ENCODE measurements at regions not wholly inside any gene's neighbourhood (a gene's known extent, or its start where the extent isn't known, plus 50 kb on each side); places are given as distances from the start of the nearest gene placed in this dataset.
"Not testable (repeated sequence)": the region's sequence is repeated elsewhere in the genome, so short reads cannot be mapped to it uniquely, and the experiment has no call there.

DNA sequence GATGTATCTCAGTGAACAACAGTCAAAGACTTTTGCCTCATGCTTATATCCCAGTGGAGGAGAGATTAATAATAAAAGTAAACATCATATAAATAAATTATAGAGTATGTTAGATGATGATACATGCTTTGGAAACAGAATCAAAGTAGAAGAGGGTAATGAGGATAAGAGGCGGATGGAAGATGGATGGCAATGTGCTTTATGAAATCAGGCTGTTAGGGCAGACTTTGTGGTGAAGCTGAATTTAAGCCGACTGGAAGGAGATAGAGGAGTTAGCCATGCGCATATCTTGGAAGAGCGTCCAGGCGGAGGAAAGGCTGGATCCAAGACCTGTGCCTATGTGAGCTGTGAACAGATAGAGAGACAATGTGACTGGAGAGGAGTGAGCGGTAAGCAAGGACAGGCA is 74.9 kb upstream of the GUCY1A1 start:
- DNase-seq (ENCODE audit: low read depth), result no peak

DNA sequence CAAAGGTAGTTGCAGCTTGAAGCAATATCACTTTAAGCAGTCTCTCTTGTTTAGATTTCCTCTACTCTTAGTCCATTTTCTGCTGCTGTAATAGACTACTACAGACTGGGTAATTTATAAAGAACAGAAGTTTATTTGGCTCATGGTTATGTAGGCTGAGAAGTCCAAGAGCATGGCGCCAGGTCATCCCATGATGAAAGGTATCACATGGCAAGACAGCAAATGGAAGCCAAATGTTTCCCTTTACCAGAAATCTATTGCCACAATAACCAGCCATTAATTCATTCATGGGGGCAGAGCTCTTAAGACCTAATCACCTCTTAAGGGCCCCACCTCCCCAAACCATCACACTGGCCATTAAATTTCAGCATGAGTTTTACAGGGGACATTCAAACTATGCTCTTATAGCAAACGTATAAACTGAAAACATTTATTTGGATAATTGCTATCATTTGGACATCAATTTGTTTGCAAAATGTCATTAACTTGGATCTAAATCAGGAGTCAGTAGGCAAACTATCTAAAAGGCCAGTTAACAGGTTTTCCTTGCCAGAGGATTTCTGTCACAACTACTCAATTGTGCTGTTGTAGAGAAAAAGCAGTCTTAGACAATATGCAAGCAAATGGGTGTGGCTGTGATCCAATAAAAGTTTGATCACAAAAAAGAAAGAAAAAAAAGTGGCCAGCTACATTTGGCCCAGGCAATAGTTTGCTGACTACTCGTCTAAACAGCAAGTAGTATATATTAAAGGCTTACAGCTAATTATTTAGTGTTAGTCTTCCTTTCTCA is 75.7 kb upstream of the GUCY1A1 start:
- DNase-seq (ENCODE audit: low read depth), result no peak

DNA sequence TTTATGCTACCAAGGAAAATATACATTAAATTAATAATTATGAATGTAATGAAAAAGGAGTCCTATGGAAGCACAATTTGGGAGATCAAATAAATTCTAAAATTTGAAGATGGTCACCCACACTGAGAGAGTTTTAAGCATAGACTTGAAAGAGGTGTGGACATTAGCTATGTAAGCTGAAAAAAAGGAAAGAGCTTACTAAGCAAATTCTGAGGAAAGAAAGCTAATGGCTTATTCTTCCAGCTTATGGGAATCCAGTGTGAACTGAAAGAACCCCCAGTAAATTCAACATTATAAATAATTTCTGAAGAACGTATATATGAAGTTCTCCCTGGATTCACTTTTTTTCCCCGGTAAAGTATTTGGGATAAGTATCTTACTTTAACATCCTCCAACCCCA is 78.2 kb upstream of the GUCY1A1 start:
- no peak for DNase-seq (ENCODE audit: low read depth)

DNA sequence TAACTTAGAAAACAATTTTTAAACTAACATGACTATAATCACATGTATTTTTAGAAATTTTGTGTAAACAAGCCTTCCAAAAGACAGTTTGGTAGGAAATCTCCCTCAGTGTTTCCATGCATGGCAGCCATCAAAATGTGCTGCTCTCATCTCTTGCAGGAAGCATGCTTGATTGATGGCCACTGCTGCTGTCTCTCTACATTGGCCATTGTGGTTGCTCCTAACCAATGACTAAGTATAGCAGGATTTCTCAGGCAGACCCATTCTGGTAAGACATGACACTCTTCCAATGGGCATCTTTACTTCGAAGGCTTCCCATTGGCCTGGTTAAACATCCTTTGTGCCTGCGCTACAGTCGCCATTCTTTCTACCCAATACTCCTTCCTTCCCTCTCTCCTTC is 78.9 kb upstream of the GUCY1A1 start:
- no peak for DNase-seq (ENCODE audit: low read depth)

DNA sequence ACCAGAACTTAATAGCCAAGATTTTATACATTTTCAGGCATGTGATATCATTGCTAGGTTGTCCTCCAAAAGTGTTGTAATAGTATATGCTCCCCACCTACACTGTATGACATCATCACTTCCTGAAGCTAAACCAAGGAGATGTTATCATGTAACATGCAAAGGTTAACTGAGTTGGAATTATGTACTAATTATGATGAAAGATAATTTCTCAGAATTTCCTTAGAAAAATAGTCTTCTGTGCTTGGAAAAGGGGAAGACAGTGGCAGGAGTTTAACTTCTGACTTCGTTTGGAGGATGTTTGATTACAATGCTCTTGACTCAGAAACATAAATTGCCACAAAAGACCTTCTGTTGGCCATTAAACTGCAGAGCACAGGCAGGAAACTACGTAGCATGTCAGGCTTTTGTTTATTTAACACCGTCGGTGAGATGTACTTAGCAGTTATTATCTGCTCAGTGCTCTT is 83.6 kb upstream of the GUCY1A1 start:
- no peak for DNase-seq (ENCODE audit: low read depth)

DNA sequence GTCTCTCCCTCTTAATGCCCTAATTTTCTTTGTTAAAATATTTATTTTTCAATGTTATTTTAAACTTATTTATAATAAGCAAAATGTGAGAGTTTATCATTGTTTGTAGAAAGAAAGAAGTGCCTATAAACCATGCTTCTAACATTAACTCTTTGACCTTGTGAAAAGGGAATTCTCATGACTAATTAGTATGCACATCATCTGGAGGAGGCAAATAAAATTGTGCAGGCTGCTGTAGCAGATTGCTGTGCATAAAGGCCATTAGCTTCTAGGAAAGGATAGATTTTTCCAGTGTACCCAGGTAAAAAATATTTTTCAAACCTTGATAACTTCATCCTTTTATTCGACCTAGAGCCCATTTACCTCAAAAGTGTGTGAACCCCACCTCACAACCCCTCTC is 84.6 kb upstream of the GUCY1A1 start:
- DNase-seq (ENCODE audit: low read depth), result no peak

DNA sequence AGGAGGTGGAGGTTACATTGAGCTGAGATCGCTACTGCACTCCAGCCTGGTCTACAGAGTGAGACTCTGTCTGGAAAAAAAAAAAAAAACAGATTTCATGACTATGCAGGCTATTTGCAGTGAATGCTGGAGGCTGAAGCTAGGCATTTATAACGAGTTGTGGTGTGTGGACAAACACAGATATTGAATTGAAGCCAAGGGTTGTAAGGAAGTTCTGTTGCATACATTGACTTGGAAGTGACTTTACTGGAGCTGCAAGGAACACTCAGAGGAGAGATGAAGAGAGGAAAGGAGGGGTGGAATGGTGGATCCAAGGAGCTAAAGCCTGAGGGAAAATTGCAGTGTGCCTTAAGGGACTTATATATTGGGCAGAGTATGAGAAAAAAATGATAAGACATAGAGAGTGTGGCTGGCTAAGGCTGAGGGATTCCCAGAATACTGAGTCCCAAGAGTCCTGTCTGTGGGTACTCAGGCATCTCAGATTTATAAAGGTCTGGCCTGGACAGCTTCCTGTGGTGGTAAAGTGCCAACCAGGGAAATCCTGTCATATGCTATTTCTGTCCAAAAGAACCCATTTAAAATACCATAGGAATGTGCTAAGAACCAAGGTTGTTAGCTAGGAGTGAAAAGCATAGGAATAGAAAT is 87.8 kb upstream of the GUCY1A1 start:
- DNase-seq (ENCODE audit: low read depth), result no peak

DNA sequence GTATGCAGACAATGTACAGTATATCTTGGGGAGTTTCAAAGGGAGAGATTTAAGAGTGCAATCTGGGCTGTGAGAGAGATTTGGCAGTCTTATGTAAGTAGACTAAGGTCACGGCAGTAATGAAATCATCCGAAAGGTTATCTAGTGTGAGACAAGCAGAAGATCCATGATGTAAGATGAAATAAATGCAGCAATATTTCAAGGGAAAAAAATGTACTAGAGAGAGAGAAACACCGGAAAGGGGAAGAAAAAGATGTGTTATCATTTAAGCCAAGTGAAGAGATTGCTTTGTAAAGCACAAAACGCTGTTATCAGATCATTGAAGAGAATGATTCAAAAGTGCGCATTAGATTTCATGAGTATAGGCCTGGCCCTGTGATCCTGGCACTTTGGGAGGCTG is 88.4 kb upstream of the GUCY1A1 start:
- DNase-seq (ENCODE audit: low read depth), result no peak

DNA sequence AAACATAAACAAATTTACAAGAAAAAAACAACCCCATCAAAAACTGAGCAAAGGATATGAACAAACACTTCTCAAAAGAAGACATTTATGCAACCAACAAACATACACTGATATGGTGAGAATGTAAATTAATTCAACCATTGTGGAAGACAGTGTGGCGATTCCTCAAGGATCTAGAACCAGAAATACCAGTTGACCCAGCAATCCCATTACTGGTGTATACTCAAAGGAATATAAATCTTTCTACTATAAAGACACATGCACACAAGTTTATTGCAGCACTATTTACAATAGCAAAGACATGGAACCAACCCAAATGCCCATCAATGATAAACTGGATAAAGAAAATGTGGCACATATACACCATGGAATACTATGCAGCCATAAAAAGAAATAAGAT is 92.3 kb upstream of the GUCY1A1 start:
- DNase-seq (ENCODE audit: low read depth), result not testable (repeated sequence)

DNA sequence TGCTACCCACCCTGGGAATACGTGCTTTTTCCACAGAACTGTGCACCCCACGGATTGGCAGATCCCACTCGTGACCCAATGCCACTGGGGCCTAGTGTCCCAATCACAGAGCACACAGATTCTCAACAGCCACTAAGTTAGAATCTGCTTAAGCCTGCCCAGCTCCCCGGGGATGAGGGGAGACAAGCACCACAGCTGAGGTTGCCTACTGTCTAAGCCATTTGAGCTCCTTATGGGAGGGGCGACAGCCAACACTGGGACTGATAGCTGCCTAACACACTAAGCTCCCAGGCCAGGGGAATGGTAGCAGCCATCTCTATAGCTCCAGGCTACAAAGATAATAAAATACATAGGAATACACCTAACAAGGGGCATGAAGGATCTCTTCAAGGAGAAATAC is 93.5 kb upstream of the GUCY1A1 start:
- no peak for DNase-seq (ENCODE audit: low read depth)

DNA sequence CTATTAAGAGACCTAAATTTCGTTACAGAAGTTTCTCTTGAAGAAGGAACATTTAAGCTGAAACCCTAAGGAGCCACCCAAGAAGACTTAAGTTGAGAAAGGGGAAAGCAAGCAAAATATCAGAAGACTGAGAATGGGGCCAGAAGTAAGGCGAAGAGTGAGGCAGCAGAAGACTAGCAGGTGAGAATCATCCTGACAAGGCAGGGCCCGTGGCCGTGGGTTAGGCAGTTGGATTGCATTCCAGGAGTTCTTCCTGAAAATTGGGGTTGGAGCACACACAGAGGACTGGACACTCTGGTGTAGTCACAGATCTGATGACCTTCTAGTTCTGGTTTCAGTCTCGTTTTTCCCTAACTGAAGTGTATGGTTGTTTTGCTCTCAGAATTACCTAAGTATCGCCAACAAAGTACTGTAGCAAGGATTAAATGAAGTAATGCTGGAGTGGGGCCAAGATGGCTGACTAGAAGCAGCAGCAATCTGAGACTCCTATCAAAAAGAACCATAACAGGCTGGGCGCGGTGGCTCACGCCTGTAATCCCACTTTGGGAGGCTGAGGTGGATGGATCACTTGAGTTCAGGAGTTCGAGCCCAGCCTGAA is 94.4 kb upstream of the GUCY1A1 start:
- DNase-seq (ENCODE audit: low read depth), result no peak

DNA sequence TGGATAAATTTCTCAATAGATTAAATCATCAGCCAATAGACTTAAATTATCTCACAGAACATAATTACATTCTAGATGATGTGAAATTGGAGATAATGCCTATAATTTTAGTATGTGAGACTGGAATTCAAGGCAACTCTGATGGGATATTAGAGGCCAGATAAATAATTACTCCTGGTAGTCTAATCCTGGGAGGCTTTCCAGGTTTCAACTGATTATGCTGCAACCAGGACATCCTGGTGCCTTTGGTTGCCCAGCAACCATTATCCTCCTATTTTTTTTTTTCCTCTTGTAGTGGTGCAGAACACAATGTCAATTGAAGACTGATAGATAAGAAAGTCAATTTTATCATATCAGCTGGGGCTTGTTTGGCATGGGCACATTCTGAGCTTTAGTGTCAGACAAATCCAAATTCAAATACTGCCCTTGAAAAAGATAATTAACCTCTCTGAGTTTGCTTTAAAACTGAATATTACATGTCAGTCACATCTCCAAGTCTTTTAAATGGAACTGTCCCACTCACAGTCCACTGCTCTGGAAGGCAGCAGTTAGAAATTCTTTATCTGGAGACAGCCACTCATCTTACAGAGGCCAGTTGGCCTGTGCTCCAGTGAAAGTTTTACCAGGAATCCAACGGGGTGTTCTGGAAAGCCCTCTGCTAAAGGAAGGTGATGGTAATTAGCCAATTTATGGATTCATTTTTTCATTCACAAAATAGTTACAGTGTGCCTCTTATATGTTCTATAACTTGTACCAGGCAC is 95.3 kb upstream of the GUCY1A1 start:
- DNase-seq (ENCODE audit: low read depth), result no peak

DNA sequence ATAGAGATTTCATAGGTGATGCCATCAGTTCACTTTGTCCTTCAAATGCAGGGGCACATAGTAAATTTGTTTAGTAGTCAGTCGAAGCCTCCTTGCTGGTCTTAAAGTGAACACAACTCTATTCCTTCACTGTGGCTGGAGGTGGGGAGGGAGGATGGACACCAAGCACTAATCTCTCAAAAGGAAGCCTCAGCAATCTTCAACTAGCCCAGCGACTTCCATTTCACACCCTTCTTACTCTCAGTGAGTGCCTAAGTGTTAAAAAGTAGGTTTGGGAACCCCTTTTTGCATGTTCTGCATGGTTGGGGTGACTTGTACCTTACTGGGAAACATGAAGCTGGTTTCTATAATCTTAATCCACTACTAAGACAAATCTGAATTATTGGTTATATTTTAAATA is 96.0 kb upstream of the GUCY1A1 start:
- no peak for DNase-seq (ENCODE audit: low read depth)

DNA sequence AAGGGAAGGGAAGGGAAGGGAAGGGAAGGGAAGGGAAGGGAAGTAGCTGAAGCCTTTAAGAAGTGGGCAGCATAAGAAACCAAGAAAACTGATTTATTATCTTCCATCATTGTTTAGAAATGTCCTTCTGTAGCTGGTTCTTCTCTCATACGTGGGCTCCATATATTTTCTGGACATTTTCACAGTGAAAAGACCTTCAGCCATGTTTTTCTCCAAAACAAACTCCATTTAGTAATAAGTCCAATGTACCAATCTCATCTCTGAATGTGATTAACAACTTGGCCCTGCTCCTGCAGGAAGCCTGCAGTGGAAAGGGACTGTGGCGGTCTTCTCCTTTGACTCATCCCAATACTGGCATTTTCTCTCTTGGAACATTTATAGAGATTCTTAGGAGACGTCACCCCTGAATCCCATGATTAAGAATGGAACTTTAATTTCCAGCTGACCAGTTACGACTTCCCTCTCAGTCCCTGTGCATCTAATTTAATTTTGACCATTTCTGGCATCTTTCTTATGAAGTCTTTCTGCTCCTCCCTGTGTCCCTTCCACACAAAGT is 96.6 kb upstream of the GUCY1A1 start:
- no peak for DNase-seq (ENCODE audit: low read depth)

DNA sequence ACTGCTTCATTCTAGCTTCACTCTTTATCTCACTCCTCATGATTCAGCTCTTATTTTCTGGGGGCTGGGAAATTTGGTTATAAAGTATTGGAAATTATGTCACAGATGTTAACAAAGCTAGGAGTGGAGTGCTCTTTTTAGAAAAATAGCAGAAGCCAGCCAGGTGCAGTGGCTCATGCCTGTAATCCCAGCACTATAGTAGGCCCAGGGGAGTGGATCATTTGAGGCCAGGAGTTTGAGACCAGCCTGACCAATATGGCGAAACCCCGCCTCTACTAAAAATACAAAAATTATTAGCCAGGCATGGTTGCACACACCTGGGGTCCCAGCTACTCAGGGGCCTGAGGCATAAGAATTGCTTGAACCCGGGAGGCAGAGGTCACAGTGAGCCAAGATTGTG is 97.2 kb upstream of the GUCY1A1 start:
- no peak for DNase-seq (ENCODE audit: low read depth)

DNA sequence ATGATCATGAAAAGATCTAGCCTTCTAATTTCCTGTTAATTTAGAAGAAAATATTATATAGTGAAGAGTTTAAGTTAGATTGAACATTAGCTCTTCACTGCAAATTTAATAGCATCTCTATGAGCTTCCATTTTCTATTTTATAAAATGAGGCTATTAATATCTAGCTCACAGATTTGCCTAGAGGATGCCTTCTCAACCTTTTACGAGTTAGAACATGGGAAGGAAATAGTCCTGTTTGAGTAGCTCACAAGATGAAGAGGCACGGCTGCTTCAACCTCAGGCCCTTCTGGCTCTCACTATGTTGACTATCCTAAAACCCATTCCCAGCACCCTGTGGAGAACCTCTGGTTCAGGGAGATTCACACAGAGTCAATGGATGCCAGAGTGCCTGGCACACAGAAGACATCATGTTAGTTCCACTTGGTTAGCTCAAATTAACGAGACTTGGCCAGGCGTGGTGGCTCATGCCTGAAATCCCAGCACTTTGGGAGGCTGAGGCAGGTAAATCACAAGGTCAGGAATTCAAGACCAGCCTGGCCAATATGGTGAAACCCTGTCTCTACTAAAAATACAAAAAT is 97.9 kb upstream of the GUCY1A1 start:
- no peak for DNase-seq (ENCODE audit: low read depth)

DNA sequence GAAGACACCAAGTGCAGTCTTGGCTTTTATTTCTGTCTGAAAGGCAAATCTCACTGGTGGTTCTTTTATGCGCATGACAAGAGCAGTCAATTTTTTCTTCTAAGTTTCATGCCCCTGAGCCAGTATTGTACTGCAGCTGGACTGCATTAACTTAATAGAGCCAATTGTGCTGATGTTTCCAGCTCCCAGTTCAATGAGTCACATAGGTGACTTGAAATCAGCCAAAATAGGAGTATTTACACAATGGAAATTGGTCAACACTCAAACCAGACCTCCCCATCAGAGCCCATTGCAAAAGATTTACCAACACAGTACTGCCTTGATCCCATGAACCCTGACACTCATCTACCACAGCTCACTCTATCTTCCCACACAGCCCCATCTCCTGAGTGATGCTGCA is 100.3 kb upstream of the GUCY1A1 start:
- DNase-seq (ENCODE audit: low read depth), result no peak

DNA sequence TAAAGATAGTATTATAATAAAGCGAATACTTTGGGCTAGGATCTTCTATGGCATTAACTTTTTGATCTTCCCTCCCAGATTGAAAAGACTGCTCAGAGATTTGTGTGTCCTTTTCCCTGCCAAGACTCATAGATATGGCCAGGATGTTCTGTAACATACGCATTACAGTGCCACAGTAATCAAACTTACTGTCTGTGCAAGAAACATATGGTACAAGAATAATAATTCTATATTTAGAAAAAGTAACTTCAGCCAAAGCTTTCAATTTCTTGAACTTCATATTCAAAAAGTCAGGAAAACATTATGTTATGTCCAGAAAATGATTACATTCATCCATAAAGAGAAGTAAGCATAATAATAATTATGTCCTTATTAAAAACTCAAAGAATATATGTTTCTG is 100.9 kb upstream of the GUCY1A1 start:
- no peak for DNase-seq (ENCODE audit: low read depth)

DNA sequence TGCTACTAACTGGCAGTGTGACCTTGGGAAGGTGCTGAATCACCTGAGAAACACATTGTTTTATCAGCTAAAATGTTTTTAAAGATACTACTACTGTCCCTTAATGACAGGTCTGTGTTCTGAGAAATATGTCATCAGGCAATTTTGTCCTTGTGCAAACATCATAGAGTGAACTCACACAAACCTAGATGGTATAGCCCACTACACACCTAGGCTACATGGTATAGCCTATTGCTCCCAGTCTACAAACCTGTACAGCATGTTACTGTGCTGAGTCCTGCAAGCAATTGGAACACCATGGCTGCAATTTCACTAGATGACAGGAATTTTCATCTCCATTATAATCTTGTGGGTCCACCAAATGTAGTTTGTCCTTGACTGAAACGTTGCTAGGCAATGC is 101.3 kb upstream of the GUCY1A1 start:
- no peak for DNase-seq (ENCODE audit: low read depth)

DNA sequence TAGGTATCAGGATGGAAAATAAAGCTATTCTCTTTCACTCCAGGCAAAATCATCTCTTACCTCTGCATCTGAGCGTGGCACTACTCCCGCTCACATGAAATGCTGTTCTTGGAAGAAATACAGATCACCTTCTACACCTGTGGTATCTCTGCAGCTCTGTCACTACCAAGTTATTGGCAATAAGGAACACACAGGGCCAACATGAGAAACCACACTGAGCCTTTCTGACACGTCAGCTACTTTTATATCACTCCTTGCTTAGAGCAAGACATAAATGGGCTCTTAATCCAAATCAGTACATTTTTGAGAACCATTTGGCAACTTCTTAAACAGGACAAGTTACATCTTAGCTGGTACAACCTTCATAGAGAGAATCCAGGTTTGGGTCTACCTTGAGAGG is 101.8 kb upstream of the GUCY1A1 start:
- DNase-seq (ENCODE audit: low read depth), result no peak

DNA sequence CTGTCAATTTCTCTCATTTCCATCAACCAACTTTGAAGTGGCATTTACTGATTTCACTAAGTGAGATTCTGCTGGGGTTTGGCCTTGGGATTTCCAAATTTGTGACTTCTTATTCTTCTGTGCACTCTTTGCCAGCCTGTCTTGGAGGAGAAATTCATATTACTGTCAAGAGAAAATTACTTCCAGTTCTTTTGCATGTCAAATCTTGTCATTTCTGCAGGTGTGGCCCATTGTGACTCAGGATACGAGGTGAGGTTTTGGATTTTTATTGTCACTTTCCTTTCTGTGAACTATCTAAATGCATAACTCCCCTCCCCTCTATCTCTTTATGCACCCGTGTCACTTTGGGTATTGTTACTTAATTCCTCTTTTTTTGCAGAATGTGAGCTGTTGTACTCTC is 102.6 kb upstream of the GUCY1A1 start:
- no peak for DNase-seq (ENCODE audit: low read depth)

DNA sequence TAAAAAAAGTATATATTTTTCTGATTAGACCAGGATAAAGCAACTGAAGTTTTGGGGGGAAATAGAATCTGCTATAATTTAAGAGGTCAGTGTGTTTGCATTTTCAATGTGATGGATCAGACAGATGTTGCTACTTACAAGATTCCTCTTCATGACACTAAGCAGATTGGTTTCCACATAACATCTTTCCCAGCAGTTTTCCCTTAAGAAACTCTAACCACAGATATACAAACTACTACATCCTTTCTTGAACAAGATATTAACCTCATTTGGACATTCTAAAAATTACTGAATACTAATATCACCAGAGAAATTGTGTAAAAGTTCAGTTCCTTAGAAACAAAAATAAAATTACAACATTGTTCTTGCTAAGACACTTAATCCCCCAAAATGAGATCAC is 106.7 kb upstream of the GUCY1A1 start:
- DNase-seq (ENCODE audit: low read depth), result no peak

All from stimulated activated CD8-positive, alpha-beta memory T cell treated with anti-CD3 and anti-CD28 coated beads, Interleukin-7, amount 100 ng/mL, for 24 hours (primary cell).